ENCODE measurements at regions not wholly inside any gene's neighbourhood (a gene's known extent, or its start where the extent isn't known, plus 50 kb on each side); places are given as distances from the start of the nearest gene placed in this dataset.
"Not testable (repeated sequence)": the region's sequence is repeated elsewhere in the genome, so short reads cannot be mapped to it uniquely, and the experiment has no call there.

- POLR2A ChIA-PET, CTCF ChIA-PET: not testable (repeated sequence)
These were observed 118.3 kb downstream of the LRRC37A3 start for GRCh38 chr17:64800987-64801386.

GRCh38 chr17:64800361-64800895 lies 118.8 kb downstream of the LRRC37A3 start:
- CTCF ChIA-PET, POLR2A ChIA-PET: not testable (repeated sequence)

DNA sequence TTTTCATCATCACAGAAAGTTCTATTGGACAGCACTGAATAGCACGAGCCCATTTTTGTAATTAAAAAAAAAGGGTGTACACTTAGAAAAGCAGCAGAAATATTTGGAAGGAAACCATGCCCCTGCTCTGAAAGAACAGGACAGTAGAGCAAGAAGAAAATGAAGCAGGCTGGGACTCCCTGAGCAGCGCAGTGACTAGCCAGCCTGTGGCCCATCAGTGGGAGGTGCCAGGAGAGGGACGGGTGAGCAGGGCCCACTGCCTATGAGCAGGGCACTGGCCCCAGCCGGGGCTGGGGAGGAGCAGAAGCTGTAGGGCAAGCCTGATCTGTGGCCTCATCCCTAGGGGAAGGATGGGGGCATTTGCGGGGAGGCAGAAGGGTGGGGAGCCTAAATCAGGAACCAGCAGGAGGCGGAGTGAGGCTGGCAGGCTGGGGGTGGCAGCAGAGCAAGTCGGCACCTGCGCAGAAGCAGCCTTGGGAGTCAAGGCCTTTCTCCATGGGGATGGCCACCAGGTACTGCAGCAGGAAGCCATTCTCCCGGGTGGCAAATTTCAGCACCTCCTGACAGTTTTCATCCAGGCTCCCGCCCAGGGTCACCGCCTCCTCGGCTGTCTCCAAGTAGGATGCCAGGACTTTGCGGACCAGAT lies 119.6 kb downstream of the LRRC37A3 start:
- CTCF ChIA-PET, POLR2A ChIA-PET: not testable (repeated sequence)

DNA sequence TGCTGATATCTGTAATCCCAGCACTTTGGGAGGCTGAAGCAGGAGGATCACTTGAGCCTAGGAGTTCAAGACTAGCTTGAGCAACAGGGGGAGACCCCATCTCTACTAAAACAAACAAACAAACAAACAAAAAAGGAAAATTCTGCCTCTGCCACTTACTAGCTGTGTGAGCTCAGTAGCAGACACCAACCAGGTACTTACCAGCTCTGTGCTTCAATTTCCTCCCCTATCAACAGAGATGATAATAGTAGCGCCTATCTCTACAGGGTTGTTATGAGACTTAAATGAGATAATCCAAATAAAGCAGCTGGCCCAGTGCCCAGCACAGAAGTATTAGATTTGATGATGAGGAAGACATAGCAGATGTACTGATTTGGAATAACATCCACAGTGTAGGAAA lies 120.3 kb downstream of the LRRC37A3 start:
- CTCF ChIA-PET, POLR2A ChIA-PET: not testable (repeated sequence)

DNA sequence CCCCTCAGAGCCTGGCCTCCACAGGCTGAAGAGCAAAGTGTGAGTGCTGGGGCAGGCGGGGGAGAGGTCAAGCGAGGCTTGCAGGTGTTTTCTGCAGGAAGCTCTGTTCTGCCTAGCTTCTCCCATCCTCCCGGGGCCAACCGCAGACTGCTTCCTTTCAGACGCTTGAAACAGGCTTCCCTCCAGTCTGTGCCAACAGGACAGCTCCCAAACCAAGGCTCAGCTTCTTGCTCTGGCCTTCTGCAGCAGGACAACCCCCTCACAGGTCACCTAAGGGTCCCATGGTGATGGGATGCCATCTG lies 120.8 kb downstream of the LRRC37A3 start:
- CTCF ChIA-PET, POLR2A ChIA-PET: not testable (repeated sequence)

DNA sequence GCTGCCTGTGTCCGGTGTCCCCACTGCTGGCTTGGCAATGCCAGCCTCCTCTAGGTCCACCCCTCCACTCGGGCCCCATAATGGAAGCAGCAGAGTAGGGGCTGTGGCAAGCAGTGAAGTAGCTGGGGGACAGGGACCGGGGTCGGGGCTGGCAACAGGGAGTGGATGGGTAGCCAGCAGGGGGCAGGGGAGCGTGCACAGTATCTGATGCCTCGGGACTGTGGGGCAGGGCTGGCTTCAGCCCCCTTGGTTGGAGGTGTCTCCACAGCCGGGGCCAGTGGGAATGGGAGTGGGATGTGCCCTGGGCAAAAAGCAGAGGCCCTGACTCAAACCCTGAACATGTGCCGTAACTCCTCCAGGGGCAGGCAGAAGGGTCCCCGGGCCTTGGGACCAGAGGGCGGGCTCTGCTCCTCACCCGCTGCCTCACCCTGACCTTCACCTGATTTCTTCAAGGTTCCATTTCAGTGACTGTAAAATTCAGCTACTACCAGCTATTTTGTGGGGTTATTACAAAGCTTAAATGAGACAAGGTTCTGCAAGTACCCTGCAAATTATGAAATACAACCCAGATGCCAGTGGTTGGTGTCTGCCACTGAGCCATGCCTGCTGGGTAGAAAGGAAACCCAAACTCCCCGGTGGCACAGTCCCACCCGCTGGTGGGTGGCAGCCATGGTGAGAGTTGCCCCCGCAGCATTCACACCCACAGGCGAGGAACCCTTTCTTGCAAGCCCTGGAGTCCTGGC lies 121.4 kb downstream of the LRRC37A3 start:
- CTCF ChIA-PET, POLR2A ChIA-PET: not testable (repeated sequence)

GRCh38 chr17:64795342-64795741 lies 123.9 kb downstream of the LRRC37A3 start:
- CTCF ChIA-PET, POLR2A ChIA-PET: not testable (repeated sequence)

DNA sequence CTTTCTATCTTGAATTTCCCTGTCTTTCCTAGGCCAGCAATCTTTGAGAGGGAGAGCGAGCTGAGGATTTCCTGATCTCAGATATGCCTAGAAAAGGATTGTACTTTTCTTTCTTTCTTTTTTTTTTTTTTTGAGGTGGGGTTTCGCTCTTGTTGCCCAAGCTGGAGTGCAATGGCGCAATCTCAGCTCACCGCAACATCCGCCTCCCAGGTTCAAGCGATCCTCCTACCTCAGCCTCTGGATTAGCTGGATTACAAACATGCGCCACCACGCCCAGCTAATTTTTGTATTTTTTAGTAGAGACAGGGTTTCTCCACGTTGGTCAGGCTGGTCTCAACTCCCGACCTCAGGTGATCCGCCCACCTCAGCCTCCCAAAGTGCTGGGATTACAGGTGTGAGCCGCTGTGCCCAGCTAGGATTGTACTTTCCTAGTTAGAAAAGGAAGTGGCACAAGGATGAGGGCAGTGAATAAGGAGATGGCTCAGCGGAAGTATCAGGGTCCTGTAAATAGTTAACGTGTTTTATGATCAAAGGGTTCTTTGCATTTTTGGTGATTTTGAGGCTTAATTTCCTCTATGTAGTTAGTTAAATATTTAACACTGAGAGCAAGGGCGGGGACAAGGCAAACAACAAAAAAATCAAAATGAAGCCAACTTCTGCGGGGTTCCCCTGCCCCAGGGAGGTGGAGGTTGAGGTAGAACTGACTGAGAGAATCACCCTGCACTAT lies 124.6 kb downstream of the LRRC37A3 start:
- ChIA-PET CTCF (interaction anchor here (1.0 kb wide), 1 partner anchor 17 kb away, joined by 4 read pairs; no protein-coding TSS in a partner anchor), POLR2A (interaction anchor here (0.7 kb wide), 1 partner anchor 165 kb away, joined by 3 read pairs; no protein-coding TSS in a partner anchor)

GRCh38 chr17:64794113-64794512 lies 125.2 kb downstream of the LRRC37A3 start:
- ChIA-PET POLR2A (interaction anchor here (0.7 to 1.5 kb wide), 2 partner anchors 14 to 166 kb away, joined by 3 to 5 read pairs; no protein-coding TSS in a partner anchor), CTCF (interaction anchor here (1.0 kb wide), 1 partner anchor 16 kb away, joined by 4 read pairs; no protein-coding TSS in a partner anchor)

GRCh38 chr17:64792793-64793575 lies 126.3 kb downstream of the LRRC37A3 start:
- CTCF ChIA-PET = not testable (repeated sequence)
- POLR2A ChIA-PET = interaction anchor here (0.5 to 1.5 kb wide), 2 partner anchors 13 to 444 kb away, joined by 5 read pairs; no protein-coding TSS in a partner anchor

- CTCF ChIA-PET, POLR2A ChIA-PET: not testable (repeated sequence)
These were observed 127.0 kb downstream of the LRRC37A3 start for GRCh38 chr17:64792276-64792675.

GRCh38 chr17:64791691-64792090 lies 127.6 kb downstream of the LRRC37A3 start:
- CTCF ChIA-PET, POLR2A ChIA-PET: not testable (repeated sequence)

DNA sequence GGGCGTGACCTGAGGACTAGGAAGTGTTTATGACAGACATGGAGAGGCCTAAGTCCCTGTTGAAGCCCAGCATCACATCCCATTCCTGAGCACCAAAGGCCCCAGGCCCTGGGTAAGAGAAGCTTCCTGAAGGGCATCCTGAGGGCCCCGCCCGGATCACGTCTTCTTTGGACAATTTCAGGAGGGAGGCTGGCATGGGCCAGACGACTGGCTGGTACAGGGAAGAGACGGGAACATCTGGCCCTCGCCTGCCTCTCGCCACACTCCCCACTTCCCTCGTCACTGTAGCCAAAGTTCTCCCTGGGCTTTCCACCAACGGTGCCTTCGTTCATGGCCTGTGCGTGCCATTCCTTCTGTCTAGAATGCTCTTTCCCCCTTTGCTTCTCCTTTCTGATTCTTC lies 128.1 kb downstream of the LRRC37A3 start:
- POLR2A ChIA-PET, CTCF ChIA-PET: not testable (repeated sequence)

DNA sequence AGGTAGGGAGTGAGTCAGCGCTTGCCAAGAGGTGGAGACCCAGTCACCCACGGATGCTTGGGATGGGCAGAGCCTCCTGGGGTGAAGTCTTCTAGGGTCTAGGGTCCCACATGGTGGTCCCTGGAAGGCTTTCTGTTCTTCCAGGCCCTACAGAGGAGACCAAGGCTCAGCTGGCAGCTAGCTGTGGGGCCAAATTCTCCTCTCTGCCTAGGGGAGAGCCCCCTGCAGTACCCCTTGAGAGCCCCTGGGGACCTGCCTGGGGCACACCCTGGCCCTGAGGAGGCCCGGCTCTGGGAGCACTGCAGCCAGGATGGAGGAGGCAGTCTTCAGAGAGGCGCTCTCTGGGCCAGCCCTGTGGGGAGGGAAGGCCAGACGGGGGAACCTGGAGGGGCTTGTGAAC lies 128.6 kb upstream of the SMURF2 start:
- CTCF ChIA-PET, POLR2A ChIA-PET: not testable (repeated sequence)

GRCh38 chr17:64790193-64790592 lies 128.1 kb upstream of the SMURF2 start:
- CTCF ChIA-PET, POLR2A ChIA-PET: not testable (repeated sequence)

DNA sequence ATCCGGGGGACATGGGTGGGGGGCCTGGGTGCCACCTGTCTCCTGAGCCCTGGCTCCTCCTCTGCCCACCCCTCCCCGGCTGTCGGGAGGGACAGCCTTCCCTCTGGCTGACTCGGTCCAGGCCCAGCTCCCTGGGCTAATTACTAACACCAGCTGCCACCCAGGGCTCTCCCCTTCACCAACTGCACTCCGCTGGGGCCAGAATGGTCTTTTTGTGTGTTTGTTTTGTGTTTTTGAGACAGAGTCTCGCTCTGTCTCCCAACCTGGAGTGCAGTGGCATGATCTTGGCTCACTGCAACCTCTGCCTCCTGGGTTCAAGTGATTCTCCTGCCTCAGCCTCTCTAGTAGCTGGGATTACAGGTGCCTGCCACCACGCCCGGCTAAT lies 126.9 kb upstream of the SMURF2 start:
- CTCF ChIA-PET, POLR2A ChIA-PET: not testable (repeated sequence)

DNA sequence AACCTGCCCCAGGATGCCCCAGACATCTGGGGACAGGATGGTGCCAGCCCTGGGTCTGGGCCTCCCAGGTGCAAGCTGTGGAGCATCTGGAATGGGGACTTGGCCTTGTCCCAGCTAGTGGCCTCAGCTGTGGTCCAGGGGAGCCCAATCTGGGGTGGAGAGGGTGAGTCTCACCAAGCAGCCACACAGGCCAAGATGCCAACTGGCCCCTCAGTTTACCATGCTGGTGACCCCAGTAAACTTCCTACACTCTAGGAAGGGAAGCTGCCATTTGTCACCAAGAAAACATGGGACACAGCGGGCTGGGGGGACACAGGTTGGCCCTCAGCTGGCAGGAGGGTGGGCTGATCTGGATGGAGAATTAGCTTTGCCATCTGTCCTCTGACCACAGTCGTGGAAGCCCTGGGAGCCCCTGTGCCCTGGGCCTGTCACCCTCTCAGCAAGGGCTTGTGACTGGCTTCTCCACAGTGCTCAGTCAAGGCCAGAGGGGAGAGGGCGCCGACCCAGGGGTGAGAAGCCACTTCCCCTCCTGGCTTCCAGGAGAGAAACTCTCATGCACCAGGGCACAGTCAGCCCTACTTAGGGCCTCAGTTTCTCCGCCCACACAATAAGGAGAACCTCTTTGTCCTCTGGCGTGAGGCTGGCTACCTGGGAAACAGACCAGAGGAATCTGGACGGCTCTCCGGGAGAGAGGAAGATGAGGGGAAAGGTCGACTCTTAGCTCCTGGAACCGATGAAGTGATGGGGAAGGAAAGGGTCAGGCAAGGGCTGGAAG lies 126.4 kb upstream of the SMURF2 start:
- ChIA-PET CTCF (no interaction called here), POLR2A (no interaction called here)

- ChIA-PET CTCF (no interaction called here), POLR2A (no interaction called here)
These were observed 125.8 kb upstream of the SMURF2 start for GRCh38 chr17:64787921-64788271.

GRCh38 chr17:64787255-64787920 lies 125.3 kb upstream of the SMURF2 start:
- CTCF ChIA-PET = no interaction called here
- POLR2A ChIA-PET = no interaction called here

All from activated CD8-positive, alpha-beta memory T cell treated with anti-CD3 and anti-CD28 coated beads for 36 hours (primary cell).